ENCODE measurements at regions not wholly inside any gene's neighbourhood (a gene's known extent, or its start where the extent isn't known, plus 50 kb on each side); places are given as distances from the start of the nearest gene placed in this dataset.
"Not testable (repeated sequence)": the region's sequence is repeated elsewhere in the genome, so short reads cannot be mapped to it uniquely, and the experiment has no call there.

GRCh38 chr6:57877729-57878128, 560.3 kb downstream of the PRIM2 start:
- not testable (repeated sequence) for TF ChIP-seq CTCF (IDR thresholded peaks at IDR 0.05 in 2 of 3, conservative IDR thresholded peaks at IDR 0.05 in 1 of 3; ENCODE audit: borderline replicate concordance in 1 of 3, insufficient read depth in 1 of 3, low read depth in 2 of 3, low read length in 2 of 3); ZNF274 (IDR thresholded peaks at IDR 0.05; ENCODE audit: low read depth, low read length); JUND (IDR thresholded peaks at IDR 0.05); MAX (IDR thresholded peaks at IDR 0.05); EZH2 (IDR thresholded peaks at IDR 0.05); POLR2AphosphoS5 (IDR thresholded peaks at IDR 0.05; ENCODE audit: low read depth, low read length); SRF (IDR thresholded peaks at IDR 0.05; ENCODE audit: low read depth); POLR2A (IDR thresholded peaks at IDR 0.05; ENCODE audit: borderline replicate concordance, extremely low read depth, insufficient read depth, insufficient read length); YY1 (IDR thresholded peaks at IDR 0.05; ENCODE audit: extremely low read depth, insufficient replicate concordance, low read depth, low read length); SP1 (IDR thresholded peaks at IDR 0.05; ENCODE audit: low read depth); TCF7L2 (IDR thresholded peaks at IDR 0.05; ENCODE audit: borderline replicate concordance, extremely low read depth, insufficient read depth, insufficient read length); EZH2phosphoT487 (IDR thresholded peaks at IDR 0.05; ENCODE audit: borderline replicate concordance); RAD21 (IDR thresholded peaks at IDR 0.05; ENCODE audit: low read depth)
